ENCODE measurements at regions not wholly inside any gene's neighbourhood (a gene's known extent, or its start where the extent isn't known, plus 50 kb on each side); places are given as distances from the start of the nearest gene placed in this dataset.
"Not testable (repeated sequence)": the region's sequence is repeated elsewhere in the genome, so short reads cannot be mapped to it uniquely, and the experiment has no call there.

- no peak for DNase-seq
Measured at GRCh38 chr6:166877906-166878305, 78.4 kb downstream of the RNASET2 start.

- DNase-seq = no peak
Measured at GRCh38 chr6:166877349-166877748, 79.0 kb downstream of the RNASET2 start.

- DNase-seq = no peak
Measured at GRCh38 chr6:166872531-166873009, 83.8 kb downstream of the RNASET2 start.

GRCh38 chr6:166870602-166871208, 85.6 kb downstream of the RNASET2 start:
- no peak for DNase-seq

- no peak for DNase-seq
Measured at GRCh38 chr6:166866839-166867637, 89.3 kb downstream of the RNASET2 start.

GRCh38 chr6:166864333-166864732, 92.0 kb downstream of the RNASET2 start:
- DNase-seq = no peak

- no peak for DNase-seq
Measured at GRCh38 chr6:166862978-166863530, 93.3 kb downstream of the RNASET2 start.

GRCh38 chr6:166862287-166862977, 93.9 kb downstream of the RNASET2 start:
- DNase-seq = no peak

- DNase-seq = no peak
Measured at GRCh38 chr6:166861961-166862286, 94.4 kb downstream of the RNASET2 start.

GRCh38 chr6:166861304-166861703, 95.0 kb downstream of the RNASET2 start:
- DNase-seq = no peak

GRCh38 chr6:166860392-166860791, 96.0 kb downstream of the RNASET2 start:
- no peak for DNase-seq

- DNase-seq = no peak
Measured at GRCh38 chr6:166855416-166855815, 100.9 kb downstream of the RNASET2 start.

GRCh38 chr6:166853371-166854325, 102.7 kb downstream of the RNASET2 start:
- DNase-seq = no peak

- no peak for DNase-seq
Measured at GRCh38 chr6:166852451-166852975, 103.8 kb downstream of the RNASET2 start.

- no peak for DNase-seq
Measured at GRCh38 chr6:166851911-166852310, 104.4 kb downstream of the RNASET2 start.

- no peak for DNase-seq
Measured at GRCh38 chr6:166851426-166851825, 104.9 kb downstream of the RNASET2 start.

GRCh38 chr6:166850677-166851076, 105.7 kb downstream of the RNASET2 start:
- no peak for DNase-seq

GRCh38 chr6:166849749-166850183, 106.6 kb downstream of the RNASET2 start:
- no peak for DNase-seq

GRCh38 chr6:166848979-166849748, 107.2 kb downstream of the RNASET2 start:
- DNase-seq = no peak

GRCh38 chr6:166846446-166847142, 109.8 kb downstream of the RNASET2 start:
- not testable (repeated sequence) for DNase-seq

- DNase-seq = no peak
Measured at GRCh38 chr6:166842607-166843006, 113.7 kb downstream of the RNASET2 start.
